Loucy (cell line): ENCODE measurements at regions not wholly inside any gene's neighbourhood (a gene's known extent, or its start where the extent isn't known, plus 50 kb on each side); places are given as distances from the start of the nearest gene placed in this dataset.

Experiments used
- EZH2phosphoT487 ChIP-seq: fragments of 200-600 bp; IDR thresholded peaks from 2 replicates; pipeline ENCODE4 v1.6.1; 2018; ENCODE audit warnings: antibody characterized with exemption, mild to moderate bottlenecking, moderate library complexity, borderline replicate concordance
- TF ChIP-seq, protein P1 (sequence below): fragments of 200-600 bp; sonication (generic); conservative IDR thresholded peaks from 2 replicates; pipeline ENCODE4 v1.5.1; 2014; ENCODE audit warnings: mild to moderate bottlenecking, antibody characterized with exemption, low read length

DNA sequence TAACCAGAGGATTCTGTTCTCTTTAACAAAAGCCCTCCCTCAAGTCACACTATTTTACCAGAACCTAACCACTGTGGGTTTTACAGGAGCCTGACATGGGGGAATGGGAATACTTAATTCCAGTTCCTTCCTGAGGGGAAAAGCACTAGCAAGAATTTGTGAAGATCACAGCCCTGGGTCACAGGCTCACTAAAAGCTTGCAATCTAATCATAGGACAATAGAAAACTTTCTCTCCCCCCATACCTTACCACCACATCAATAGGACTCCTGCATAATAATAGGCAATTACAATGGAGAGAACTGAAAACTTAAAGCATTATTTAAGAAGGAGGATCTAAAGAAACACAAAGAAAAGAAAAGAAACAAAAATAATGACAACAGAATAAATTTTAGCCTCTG lies 225.8 kb upstream of the ZNF804A start:
- TF ChIP-seq, protein P1, sequence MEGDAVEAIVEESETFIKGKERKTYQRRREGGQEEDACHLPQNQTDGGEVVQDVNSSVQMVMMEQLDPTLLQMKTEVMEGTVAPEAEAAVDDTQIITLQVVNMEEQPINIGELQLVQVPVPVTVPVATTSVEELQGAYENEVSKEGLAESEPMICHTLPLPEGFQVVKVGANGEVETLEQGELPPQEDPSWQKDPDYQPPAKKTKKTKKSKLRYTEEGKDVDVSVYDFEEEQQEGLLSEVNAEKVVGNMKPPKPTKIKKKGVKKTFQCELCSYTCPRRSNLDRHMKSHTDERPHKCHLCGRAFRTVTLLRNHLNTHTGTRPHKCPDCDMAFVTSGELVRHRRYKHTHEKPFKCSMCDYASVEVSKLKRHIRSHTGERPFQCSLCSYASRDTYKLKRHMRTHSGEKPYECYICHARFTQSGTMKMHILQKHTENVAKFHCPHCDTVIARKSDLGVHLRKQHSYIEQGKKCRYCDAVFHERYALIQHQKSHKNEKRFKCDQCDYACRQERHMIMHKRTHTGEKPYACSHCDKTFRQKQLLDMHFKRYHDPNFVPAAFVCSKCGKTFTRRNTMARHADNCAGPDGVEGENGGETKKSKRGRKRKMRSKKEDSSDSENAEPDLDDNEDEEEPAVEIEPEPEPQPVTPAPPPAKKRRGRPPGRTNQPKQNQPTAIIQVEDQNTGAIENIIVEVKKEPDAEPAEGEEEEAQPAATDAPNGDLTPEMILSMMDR, result no peak
- TF ChIP-seq EZH2phosphoT487, result no peak
